Muscle of leg (tissue), 3 donors: ENCODE measurements at regions not wholly inside any gene's neighbourhood (a gene's known extent, or its start where the extent isn't known, plus 50 kb on each side); places are given as distances from the start of the nearest gene placed in this dataset.
A peak's percentile ranks its signal among the peaks of the same experiment; 100 is the strongest.

ENCODE experiments used
- DNase-seq: peaks from one replicate; pipeline ENCODE4 v3.0.0; 2013
- H3K27ac ChIP-seq: one replicate; pipeline ENCODE4 v1.5.1; 2013; ENCODE audit warnings: mild to moderate bottlenecking, low read length, control low read depth
- H3K27me3 ChIP-seq: one replicate; pipeline ENCODE4 v1.6.1; 2013; ENCODE audit warnings: low read length; ENCODE audit not compliant: control insufficient read depth, insufficient read depth
- H3K36me3 ChIP-seq: one replicate; pipeline ENCODE4 v1.6.1; 2013; ENCODE audit warnings: low read length; ENCODE audit not compliant: control insufficient read depth, insufficient read depth
- H3K4me1 ChIP-seq: one replicate; pipeline ENCODE4 v1.6.1; 2013; ENCODE audit warnings: low read length; ENCODE audit not compliant: control insufficient read depth, insufficient read depth
- H3K4me3 ChIP-seq: one replicate; pipeline ENCODE4 v1.5.1; 2013; ENCODE audit warnings: low read length, control low read depth
- H3K9me3 ChIP-seq: replicated peaks from 2 replicates; pipeline ENCODE4 v1.6.1; 2013; ENCODE audit warnings: low read depth, low read length; ENCODE audit not compliant: control insufficient read depth
- WGBS: methylation state at CpG from one replicate; pipeline ENCODE4 v1.1.5; 2013; ENCODE audit warnings: missing lambda C conversion rate; ENCODE audit not compliant: insufficient coverage; 5-methylcytosine and 5-hydroxymethylcytosine counted together

- peaks cover 4% of the 10 kb centered on the region for H3K9me3 ChIP-seq
- no peak overlapping the region for H3K27ac ChIP-seq
- no peaks in the 10 kb centered on the region for H3K36me3 ChIP-seq
- H3K27me3 ChIP-seq = no peaks in the 10 kb centered on the region
- whole genome bisulfite sequencing = 70% methylated on average over 3 of the region's 11 CpGs
- no peak overlapping the region for H3K4me3 ChIP-seq
- H3K4me1 ChIP-seq = no peaks in the 10 kb centered on the region
- DNase-seq = no peak
These were observed 107.5 kb upstream of the PARP11 start for GRCh38 chr12:3980504-3981272.

GRCh38 chr12:3977621-3978020 is 104.4 kb upstream of the PARP11 start:
- no peak overlapping the region for H3K27ac ChIP-seq
- H3K4me1 ChIP-seq = no peaks in the 10 kb centered on the region
- DNase-seq = no peak
- no peaks in the 10 kb centered on the region for H3K27me3 ChIP-seq
- no peaks in the 10 kb centered on the region for H3K36me3 ChIP-seq
- no peak overlapping the region for H3K4me3 ChIP-seq
- WGBS = no CpG with 5 or more reads among the region's 2 CpGs
- H3K9me3 ChIP-seq = no peaks in the 10 kb centered on the region

GRCh38 chr12:3976351-3976938 is 103.2 kb upstream of the PARP11 start:
- no CpG with 5 or more reads among the region's 5 CpGs for WGBS
- H3K4me3 ChIP-seq = no peak overlapping the region
- no peaks in the 10 kb centered on the region for H3K27me3 ChIP-seq
- no peak overlapping the region for H3K27ac ChIP-seq
- DNase-seq = no peak
- H3K9me3 ChIP-seq = no peaks in the 10 kb centered on the region
- no peaks in the 10 kb centered on the region for H3K36me3 ChIP-seq
- no peaks in the 10 kb centered on the region for H3K4me1 ChIP-seq

- WGBS = no CpG with 5 or more reads among the region's 3 CpGs
- H3K4me3 ChIP-seq = no peak overlapping the region
These were observed 102.5 kb upstream of the PARP11 start for GRCh38 chr12:3975652-3976051.

GRCh38 chr12:3974883-3975282 is 101.7 kb upstream of the PARP11 start:
- 100% methylated on average over 1 of the region's 8 CpGs for WGBS

More at GRCh38 chr12:3975652-3976051, 102.5 kb upstream of the PARP11 start:
- no peak for DNase-seq
- Histone ChIP-seq H3K27me3 (no peaks in the 10 kb centered on the region), H3K36me3 (no peaks in the 10 kb centered on the region), H3K4me1 (no peaks in the 10 kb centered on the region), H3K9me3 (no peaks in the 10 kb centered on the region), H3K27ac (no peak overlapping the region)

GRCh38 chr12:3973973-3974644 is 100.9 kb upstream of the PARP11 start:
- DNase-seq = peak; percentile 41
- 87% methylated on average over 2 of the region's 4 CpGs for WGBS
- H3K4me3 ChIP-seq = no peak overlapping the region
- no peaks in the 10 kb centered on the region for H3K4me1 ChIP-seq
- H3K9me3 ChIP-seq = no peaks in the 10 kb centered on the region
- no peaks in the 10 kb centered on the region for H3K36me3 ChIP-seq
- no peaks in the 10 kb centered on the region for H3K27me3 ChIP-seq
- H3K27ac ChIP-seq = no peak overlapping the region

More at GRCh38 chr12:3974883-3975282, 101.7 kb upstream of the PARP11 start:
- Histone ChIP-seq H3K36me3 (no peaks in the 10 kb centered on the region), H3K4me3 (no peak overlapping the region), H3K27ac (no peak overlapping the region), H3K27me3 (no peaks in the 10 kb centered on the region), H3K9me3 (no peaks in the 10 kb centered on the region), H3K4me1 (no peaks in the 10 kb centered on the region)
- no peak for DNase-seq

- H3K27me3 ChIP-seq = no peaks in the 10 kb centered on the region
- H3K27ac ChIP-seq = no peak overlapping the region
- DNase-seq = no peak
- no peaks in the 10 kb centered on the region for H3K36me3 ChIP-seq
- no peaks in the 10 kb centered on the region for H3K4me1 ChIP-seq
- 97% methylated on average over 6 of the region's 14 CpGs for whole genome bisulfite sequencing
- no peak overlapping the region for H3K4me3 ChIP-seq
- H3K9me3 ChIP-seq = no peaks in the 10 kb centered on the region
These were observed 100.2 kb upstream of the PARP11 start for GRCh38 chr12:3973269-3973884.

- Histone ChIP-seq H3K4me1 (no peaks in the 10 kb centered on the region), H3K27ac (no peak overlapping the region), H3K4me3 (no peak overlapping the region), H3K27me3 (no peaks in the 10 kb centered on the region), H3K9me3 (no peaks in the 10 kb centered on the region), H3K36me3 (no peaks in the 10 kb centered on the region)
- DNase-seq = no peak
- WGBS = 56% methylated on average over 2 of the region's 4 CpGs
These were observed 99.4 kb upstream of the PARP11 start for GRCh38 chr12:3972576-3972975.

GRCh38 chr12:3968523-3968922 is 95.3 kb upstream of the PARP11 start:
- no peak for DNase-seq
- no peak overlapping the region for H3K4me3 ChIP-seq
- H3K36me3 ChIP-seq = no peaks in the 10 kb centered on the region
- H3K27ac ChIP-seq = no peak overlapping the region
- H3K4me1 ChIP-seq = no peaks in the 10 kb centered on the region
- no peaks in the 10 kb centered on the region for H3K27me3 ChIP-seq
- WGBS = 90% methylated on average over 2 of the region's 4 CpGs
- H3K9me3 ChIP-seq = no peaks in the 10 kb centered on the region

GRCh38 chr12:3967556-3968160 is 94.5 kb upstream of the PARP11 start:
- H3K27me3 ChIP-seq = no peaks in the 10 kb centered on the region
- no peak overlapping the region for H3K27ac ChIP-seq
- whole genome bisulfite sequencing = 72% methylated on average over 5 of the region's 11 CpGs
- no peaks in the 10 kb centered on the region for H3K4me1 ChIP-seq
- no peaks in the 10 kb centered on the region for H3K36me3 ChIP-seq
- H3K9me3 ChIP-seq = no peaks in the 10 kb centered on the region
- no peak overlapping the region for H3K4me3 ChIP-seq
- no peak for DNase-seq
